ENCODE measurements at regions not wholly inside any gene's neighbourhood (a gene's known extent, or its start where the extent isn't known, plus 50 kb on each side); places are given as distances from the start of the nearest gene placed in this dataset.

GRCh38 chr11:129680907-129681306 is 134.7 kb upstream of the TMEM45B start:
- H3K4me3 ChIP-seq (ENCODE audit: low read length): no peak overlapping the region
- TF ChIP-seq CTCF (conservative IDR thresholded peaks at IDR 0.05; ENCODE audit: low read length): no peak
- no peak for DNase-seq (ENCODE audit: low read depth)

- no peak for DNase-seq (ENCODE audit: low read depth)
- no peak overlapping the region for H3K4me3 ChIP-seq (ENCODE audit: low read length)
- no peak for TF ChIP-seq CTCF (conservative IDR thresholded peaks at IDR 0.05; ENCODE audit: low read length)
These were observed 134.1 kb upstream of the TMEM45B start for GRCh38 chr11:129681344-129682114.

- TF ChIP-seq CTCF (conservative IDR thresholded peaks at IDR 0.05; ENCODE audit: low read length): no peak
- no peak for DNase-seq (ENCODE audit: low read depth)
- no peak overlapping the region for H3K4me3 ChIP-seq (ENCODE audit: low read length)
These were observed 129.4 kb upstream of the TMEM45B start for GRCh38 chr11:129686269-129686668.

- DNase-seq (ENCODE audit: low read depth): no peak
- TF ChIP-seq CTCF (conservative IDR thresholded peaks at IDR 0.05; ENCODE audit: low read length): no peak
- H3K4me3 ChIP-seq (ENCODE audit: low read length): no peak overlapping the region
These were observed 124.5 kb upstream of the TMEM45B start for GRCh38 chr11:129691142-129691541.

GRCh38 chr11:129694538-129694937 is 121.1 kb upstream of the TMEM45B start:
- DNase-seq (ENCODE audit: low read depth): no peak
- H3K4me3 ChIP-seq (ENCODE audit: low read length): no peak overlapping the region
- TF ChIP-seq CTCF (conservative IDR thresholded peaks at IDR 0.05; ENCODE audit: low read length): no peak

- DNase-seq (ENCODE audit: low read depth): no peak
- H3K4me3 ChIP-seq (ENCODE audit: low read length): no peak overlapping the region
These were observed 120.7 kb upstream of the TMEM45B start for GRCh38 chr11:129694966-129695365.

More at GRCh38 chr11:129694966-129695365, 120.7 kb upstream of the TMEM45B start:
- no peak for TF ChIP-seq CTCF (conservative IDR thresholded peaks at IDR 0.05; ENCODE audit: low read length)

Measured in AG10803 (cell line).